GM12891 (cell line): ENCODE measurements at regions not wholly inside any gene's neighbourhood (a gene's known extent, or its start where the extent isn't known, plus 50 kb on each side); places are given as distances from the start of the nearest gene placed in this dataset.

Experiments
- PAX5 ChIP-seq: IDR thresholded peaks from 2 replicates; pipeline ENCODE4 v1.6.1; 2011; ENCODE audit warnings: low read length, moderate library complexity, mild to moderate bottlenecking; ENCODE audit not compliant: insufficient read depth, severe bottlenecking
- POLR2A ChIP-seq: IDR thresholded peaks from 2 replicates; pipeline ENCODE4 v1.6.1; 2011; ENCODE audit warnings: low read depth, low read length, control low read depth
- POLR2AphosphoS5 ChIP-seq: IDR thresholded peaks from 2 replicates; pipeline ENCODE4 v1.6.1; 2011; ENCODE audit warnings: low read depth, low read length, control low read depth
- POU2F2 ChIP-seq: IDR thresholded peaks from 2 replicates; pipeline ENCODE4 v1.6.1; 2011; ENCODE audit warnings: low read depth, mild to moderate bottlenecking, control low read depth, low read length, moderate library complexity
- SPI1 ChIP-seq: IDR thresholded peaks from 2 replicates; pipeline ENCODE4 v1.6.1; 2011; ENCODE audit warnings: low read depth, low read length, control low read depth
- TAF1 ChIP-seq: IDR thresholded peaks from 2 replicates; pipeline ENCODE4 v1.6.1; 2011; ENCODE audit warnings: low read depth, low read length, control low read depth

DNA sequence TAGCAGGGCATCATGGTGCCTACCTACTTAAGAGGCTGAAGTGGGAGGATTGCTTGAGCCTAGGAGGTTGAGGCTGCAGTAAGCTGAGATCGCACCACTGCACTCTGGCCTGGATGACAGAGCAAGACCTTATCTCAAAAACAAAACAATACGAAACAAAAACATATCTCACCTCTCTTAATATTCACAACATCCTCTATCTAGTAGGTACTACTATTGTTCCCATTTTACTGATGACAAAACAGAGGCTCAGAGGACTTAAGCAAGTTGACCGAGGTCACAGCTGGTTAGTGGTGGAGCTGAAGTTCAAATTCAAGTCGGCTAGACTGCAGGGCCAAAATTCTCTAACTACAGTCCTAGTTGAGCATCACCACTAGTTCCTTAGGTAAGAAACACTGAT is 172.3 kb upstream of the EEA1 start:
- no peak for TF ChIP-seq POLR2AphosphoS5
- TF ChIP-seq POLR2A = no peak
- TF ChIP-seq TAF1 = no peak
- TF ChIP-seq POU2F2 = no peak
- TF ChIP-seq SPI1 = no peak
- no peak for TF ChIP-seq PAX5
